Activated T-helper 2 cell treated with anti-CD3 and anti-CD28 coated beads, Interferon-gamma antibody, Interleukin-2, Interleukin-4, amounts not matched to agents 10 μg/mL and 5 μg/mL and 100 μg/mL, durations not matched to agents 14 hours and 24 hours and 36 hours (primary cell): ENCODE measurements at regions not wholly inside any gene's neighbourhood (a gene's known extent, or its start where the extent isn't known, plus 50 kb on each side); places are given as distances from the start of the nearest gene placed in this dataset.

Experiments used
- DNase-seq: peaks from one replicate; pipeline ENCODE4 v3.0.0; 2021; ENCODE audit warnings: low spot score
- H3K27ac Mint-ChIP-seq: one replicate; pipeline ENCODE4 v1.8.0; 2021; ENCODE audit warnings: mixed read lengths
- H3K27me3 Mint-ChIP-seq: one replicate; pipeline ENCODE4 v1.8.0; 2021; ENCODE audit warnings: low read depth, mixed read lengths
- H3K36me3 Mint-ChIP-seq: one replicate; pipeline ENCODE4 v1.8.0; 2021; ENCODE audit warnings: low read depth, mixed read lengths
- H3K4me1 Mint-ChIP-seq: one replicate; pipeline ENCODE4 v1.8.0; 2021; ENCODE audit warnings: low read depth, mixed read lengths
- H3K4me3 Mint-ChIP-seq: one replicate; pipeline ENCODE4 v1.8.0; 2021; ENCODE audit warnings: low read depth, mild to moderate bottlenecking, moderate library complexity, mixed read lengths
- H3K9me3 Mint-ChIP-seq: one replicate; pipeline ENCODE4 v1.8.0; 2021; ENCODE audit warnings: mixed read lengths
- intact Hi-C: fragments of 100-400 bp; cut with micrococcal nuclease; formaldehyde crosslinking; loops from one replicate; pipeline ENCODE4 v1.15.1; 2023

GRCh38 chr16:86049641-86050040 lies 150.7 kb downstream of the IRF8 start:
- Mint-ChIP-seq H3K27me3 (peaks cover 22% of the 10 kb centered on the region), H3K4me1 (peaks cover 9% of the 10 kb centered on the region), H3K4me3 (no peak overlapping the region), H3K36me3 (no peaks in the 10 kb centered on the region), H3K9me3 (no peaks in the 10 kb centered on the region), H3K27ac (no peak overlapping the region)
- intact Hi-C loops = no loop called here
- DNase-seq = no peak

- Mint-ChIP-seq H3K27me3 (peaks cover 22% of the 10 kb centered on the region), H3K36me3 (no peaks in the 10 kb centered on the region), H3K27ac (no peak overlapping the region), H3K9me3 (no peaks in the 10 kb centered on the region), H3K4me1 (peaks cover 5% of the 10 kb centered on the region), H3K4me3 (no peak overlapping the region)
- no peak for DNase-seq
- intact Hi-C loops = no loop called here
Measured at GRCh38 chr16:86050111-86050510, 151.1 kb downstream of the IRF8 start.

- no peaks in the 10 kb centered on the region for H3K36me3 Mint-ChIP-seq
- H3K27me3 Mint-ChIP-seq = peaks cover 22% of the 10 kb centered on the region
- no peak overlapping the region for H3K4me3 Mint-ChIP-seq
- H3K4me1 Mint-ChIP-seq = no peaks in the 10 kb centered on the region
- intact Hi-C loops = no loop called here
- no peak overlapping the region for H3K27ac Mint-ChIP-seq
- no peak for DNase-seq
- H3K9me3 Mint-ChIP-seq = no peaks in the 10 kb centered on the region
Measured at GRCh38 chr16:86050591-86051367, 151.8 kb downstream of the IRF8 start.

GRCh38 chr16:86051368-86052114 lies 152.6 kb downstream of the IRF8 start:
- H3K27ac Mint-ChIP-seq = no peak overlapping the region
- DNase-seq = no peak
- peaks cover 17% of the 10 kb centered on the region for H3K27me3 Mint-ChIP-seq
- no peaks in the 10 kb centered on the region for H3K4me1 Mint-ChIP-seq
- intact Hi-C loops = no loop called here
- H3K4me3 Mint-ChIP-seq = no peak overlapping the region
- no peaks in the 10 kb centered on the region for H3K9me3 Mint-ChIP-seq
- H3K36me3 Mint-ChIP-seq = no peaks in the 10 kb centered on the region

GRCh38 chr16:86052115-86052670 lies 153.2 kb downstream of the IRF8 start:
- Mint-ChIP-seq H3K4me1 (no peaks in the 10 kb centered on the region), H3K27me3 (peaks cover 11% of the 10 kb centered on the region), H3K9me3 (no peaks in the 10 kb centered on the region), H3K27ac (no peak overlapping the region), H3K4me3 (no peak overlapping the region), H3K36me3 (no peaks in the 10 kb centered on the region)
- intact Hi-C loops = no loop called here
- DNase-seq = no peak

GRCh38 chr16:86052926-86053325 lies 154.0 kb downstream of the IRF8 start:
- DNase-seq = no peak
- Mint-ChIP-seq H3K27ac (no peak overlapping the region), H3K9me3 (no peaks in the 10 kb centered on the region), H3K36me3 (no peaks in the 10 kb centered on the region), H3K4me1 (no peaks in the 10 kb centered on the region), H3K4me3 (no peak overlapping the region), H3K27me3 (peaks cover 10% of the 10 kb centered on the region)
- intact Hi-C loops = no loop called here

- no peaks in the 10 kb centered on the region for H3K4me1 Mint-ChIP-seq
- intact Hi-C loops = no loop called here
Measured at GRCh38 chr16:86059253-86060171, 160.6 kb downstream of the IRF8 start.

GRCh38 chr16:86060381-86061317 lies 161.7 kb downstream of the IRF8 start:
- H3K4me1 Mint-ChIP-seq = no peaks in the 10 kb centered on the region
- intact Hi-C loops = no loop called here
- H3K27me3 Mint-ChIP-seq = peaks cover 6% of the 10 kb centered on the region
- no peaks in the 10 kb centered on the region for H3K9me3 Mint-ChIP-seq
- no peaks in the 10 kb centered on the region for H3K36me3 Mint-ChIP-seq
- H3K4me3 Mint-ChIP-seq = no peak overlapping the region
- no peak for DNase-seq
- H3K27ac Mint-ChIP-seq = no peak overlapping the region

More at GRCh38 chr16:86059253-86060171, 160.6 kb downstream of the IRF8 start:
- H3K9me3 Mint-ChIP-seq = no peaks in the 10 kb centered on the region
- H3K36me3 Mint-ChIP-seq = no peaks in the 10 kb centered on the region
- H3K4me3 Mint-ChIP-seq = no peak overlapping the region
- no peak for DNase-seq
- H3K27me3 Mint-ChIP-seq = peaks cover 5% of the 10 kb centered on the region
- no peak overlapping the region for H3K27ac Mint-ChIP-seq

GRCh38 chr16:86061318-86061695 lies 162.3 kb downstream of the IRF8 start:
- intact Hi-C loops = no loop called here
- no peak overlapping the region for H3K4me3 Mint-ChIP-seq
- no peaks in the 10 kb centered on the region for H3K36me3 Mint-ChIP-seq
- no peaks in the 10 kb centered on the region for H3K4me1 Mint-ChIP-seq
- peaks cover 6% of the 10 kb centered on the region for H3K27me3 Mint-ChIP-seq
- no peaks in the 10 kb centered on the region for H3K9me3 Mint-ChIP-seq
- H3K27ac Mint-ChIP-seq = no peak overlapping the region
- no peak for DNase-seq

GRCh38 chr16:86061721-86062120 lies 162.8 kb downstream of the IRF8 start:
- Mint-ChIP-seq H3K27me3 (peaks cover 6% of the 10 kb centered on the region), H3K4me1 (no peaks in the 10 kb centered on the region), H3K27ac (no peak overlapping the region), H3K9me3 (no peaks in the 10 kb centered on the region), H3K4me3 (no peak overlapping the region), H3K36me3 (no peaks in the 10 kb centered on the region)
- DNase-seq = no peak
- intact Hi-C loops = no loop called here

- Mint-ChIP-seq H3K9me3 (no peaks in the 10 kb centered on the region), H3K4me1 (no peaks in the 10 kb centered on the region)
Measured at GRCh38 chr16:86062271-86062965, 163.5 kb downstream of the IRF8 start.

More at GRCh38 chr16:86062271-86062965, 163.5 kb downstream of the IRF8 start:
- no peak for DNase-seq
- Mint-ChIP-seq H3K4me3 (no peak overlapping the region), H3K36me3 (no peaks in the 10 kb centered on the region), H3K27me3 (peaks cover 6% of the 10 kb centered on the region), H3K27ac (no peak overlapping the region)
- intact Hi-C loops = no loop called here
